H1 (cell line): ENCODE measurements at regions not wholly inside any gene's neighbourhood (a gene's known extent, or its start where the extent isn't known, plus 50 kb on each side); places are given as distances from the start of the nearest gene placed in this dataset.

Source experiments
- RBBP5 ChIP-seq: IDR thresholded peaks from 2 replicates; pipeline ENCODE4 v1.7.1; 2012; ENCODE audit warnings: low read depth, mild to moderate bottlenecking, inconsistent platforms, low read length, moderate library complexity, borderline replicate concordance
- RNF2 ChIP-seq: fragments of 200-900, 300-1000 bp; sonication (generic); IDR thresholded peaks from 2 replicates; pipeline ENCODE4 v1.7.1; 2016; ENCODE audit warnings: borderline replicate concordance, low read depth, mild to moderate bottlenecking, antibody characterized with exemption, low read length; ENCODE audit not compliant: poor library complexity, severe bottlenecking; ENCODE audit errors: missing control alignments
- RXRA ChIP-seq: IDR thresholded peaks from 2 replicates; pipeline ENCODE4 v1.6.1; 2011; ENCODE audit warnings: low read depth, mild to moderate bottlenecking, low read length, moderate library complexity; ENCODE audit not compliant: insufficient read depth
- TAF1 ChIP-seq: IDR thresholded peaks from 2 replicates; pipeline ENCODE4 v1.6.1; 2011; ENCODE audit warnings: mild to moderate bottlenecking, low read depth, low read length
- TAF7 ChIP-seq: optimal IDR thresholded peaks from 2 replicates; pipeline ENCODE3; 2011; ENCODE audit warnings: low read depth, mild to moderate bottlenecking, inconsistent platforms, low read length, moderate library complexity, borderline replicate concordance
- TCF12 ChIP-seq: IDR thresholded peaks from 2 replicates; pipeline ENCODE4 v1.6.1; 2011; ENCODE audit warnings: low read depth, mild to moderate bottlenecking, low read length
- USF2 ChIP-seq: IDR thresholded peaks from 2 replicates; pipeline ENCODE4 v1.6.1; 2011; ENCODE audit warnings: low read length, improper control_type of control experiment

GRCh38 chr7:153087498-153087897, 327.9 kb downstream of the ACTR3B start (continued):
- TF ChIP-seq RXRA (no peak), TCF12 (no peak), RBBP5 (no peak), RNF2 (no peak), TAF1 (no peak), USF2 (no peak), TAF7 (no peak)
